ENCODE measurements at regions not wholly inside any gene's neighbourhood (a gene's known extent, or its start where the extent isn't known, plus 50 kb on each side); places are given as distances from the start of the nearest gene placed in this dataset.

- no peak for DNase-seq (ENCODE audit: low spot score)
- in situ Hi-C loops (cut with HindIII; ENCODE audit: low sequenced_read_pairs) = no loop called here
Observed at GRCh38 chr9:28688172-28688571, 1114.9 kb upstream of the C9orf72 start.

DNA sequence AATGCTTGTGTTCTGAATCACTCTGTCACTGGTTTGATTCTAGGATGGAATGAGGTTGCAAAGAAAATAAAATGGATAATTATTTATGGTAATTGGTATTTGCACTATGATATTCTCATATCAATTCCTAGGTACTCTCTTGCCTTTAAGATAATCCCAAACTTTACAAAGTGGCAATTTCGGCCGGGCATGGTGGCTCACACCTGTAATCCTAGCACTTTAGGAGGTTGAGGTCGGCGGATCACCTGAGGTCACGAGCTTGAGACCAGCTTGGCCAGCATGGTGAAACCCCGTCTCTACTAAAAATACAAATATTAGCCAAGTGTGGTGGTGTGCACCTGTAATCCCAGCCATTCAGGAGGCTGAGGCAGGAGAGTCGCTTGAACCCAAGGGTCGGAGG lies 1118.7 kb upstream of the C9orf72 start:
- in situ Hi-C loops (cut with HindIII; ENCODE audit: low sequenced_read_pairs) = no loop called here

GRCh38 chr9:28696960-28697359 lies 1123.7 kb upstream of the C9orf72 start:
- no peak for DNase-seq (ENCODE audit: low spot score)
- in situ Hi-C loops (cut with HindIII; ENCODE audit: low sequenced_read_pairs) = no loop called here

More for the DNA sequence above, 1118.7 kb upstream of the C9orf72 start:
- no peak for DNase-seq (ENCODE audit: low spot score)

- DNase-seq (ENCODE audit: low spot score) = no peak
- in situ Hi-C loops (cut with HindIII; ENCODE audit: low sequenced_read_pairs) = no loop called here
Observed at GRCh38 chr9:28699632-28700031, 1126.4 kb upstream of the C9orf72 start.

DNA sequence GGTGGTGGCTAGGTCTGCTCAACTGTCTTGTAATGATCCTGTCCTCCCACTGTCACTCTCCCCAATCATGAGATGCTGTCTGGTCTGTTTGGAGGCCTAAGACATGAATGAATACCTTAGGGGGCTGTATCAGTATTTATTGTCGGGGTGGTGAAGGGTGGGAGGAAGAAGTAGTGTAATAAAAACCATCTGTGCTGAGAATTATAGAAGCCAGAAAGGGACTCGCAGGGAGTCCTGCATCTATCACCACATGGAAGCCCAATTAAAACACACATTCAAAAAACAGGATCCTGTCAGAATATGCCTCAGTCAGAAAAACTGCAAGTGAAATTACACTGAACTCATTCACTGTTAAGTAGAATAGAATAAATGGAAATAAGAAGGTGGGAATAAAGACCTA lies 1134.3 kb upstream of the C9orf72 start:
- DNase-seq (ENCODE audit: low spot score) = no peak

GRCh38 chr9:28714188-28714587 lies 1140.9 kb upstream of the C9orf72 start:
- DNase-seq (ENCODE audit: low spot score) = no peak
- in situ Hi-C loops (cut with HindIII; ENCODE audit: low sequenced_read_pairs) = no loop called here

More for the DNA sequence above, 1134.3 kb upstream of the C9orf72 start:
- in situ Hi-C loops (cut with HindIII; ENCODE audit: low sequenced_read_pairs) = no loop called here

GRCh38 chr9:28718226-28718625 lies 1144.9 kb upstream of the C9orf72 start:
- DNase-seq (ENCODE audit: low spot score) = no peak
- in situ Hi-C loops (cut with HindIII; ENCODE audit: low sequenced_read_pairs) = no loop called here

DNA sequence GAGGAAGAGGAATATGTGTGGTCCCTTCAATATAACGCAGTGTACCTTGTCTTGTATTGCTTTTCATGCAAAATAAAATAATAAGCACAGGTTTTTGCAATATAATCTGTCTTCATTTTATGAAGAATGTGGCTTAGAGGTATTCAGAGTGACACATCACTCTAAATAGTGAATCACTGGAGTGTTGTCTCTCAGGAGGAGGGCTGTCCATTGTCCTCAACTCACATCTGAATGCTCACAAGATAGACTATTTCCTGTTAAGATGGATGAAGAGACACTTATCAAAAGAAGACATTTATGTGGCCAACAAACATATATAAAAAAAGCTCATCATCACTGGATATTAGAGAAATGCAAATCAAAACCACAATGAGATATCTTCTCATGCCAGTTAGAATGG lies 1147.5 kb upstream of the C9orf72 start:
- in situ Hi-C loops (cut with HindIII; ENCODE audit: low sequenced_read_pairs) = no loop called here
- DNase-seq (ENCODE audit: low spot score) = no peak

DNA sequence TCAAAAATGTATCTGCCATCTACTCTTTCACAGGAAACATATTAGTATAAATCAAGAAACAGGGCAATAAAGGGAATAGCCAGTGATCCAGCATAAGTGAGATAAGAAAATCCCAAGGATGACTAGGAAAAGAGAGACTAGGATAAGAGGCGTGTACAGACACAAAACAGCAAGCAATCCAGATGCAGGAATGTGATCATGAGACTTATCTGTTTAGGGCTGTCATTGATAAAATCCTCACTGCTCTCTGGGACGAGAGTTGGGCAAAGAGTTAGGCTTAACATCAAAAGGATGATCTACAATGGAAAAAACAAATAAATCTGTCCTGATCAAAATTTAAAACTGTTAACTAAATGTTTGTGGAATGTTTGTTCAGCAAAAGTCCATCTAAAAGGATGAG lies 1156.8 kb upstream of the C9orf72 start:
- in situ Hi-C loops (cut with HindIII; ENCODE audit: low sequenced_read_pairs) = no loop called here

DNA sequence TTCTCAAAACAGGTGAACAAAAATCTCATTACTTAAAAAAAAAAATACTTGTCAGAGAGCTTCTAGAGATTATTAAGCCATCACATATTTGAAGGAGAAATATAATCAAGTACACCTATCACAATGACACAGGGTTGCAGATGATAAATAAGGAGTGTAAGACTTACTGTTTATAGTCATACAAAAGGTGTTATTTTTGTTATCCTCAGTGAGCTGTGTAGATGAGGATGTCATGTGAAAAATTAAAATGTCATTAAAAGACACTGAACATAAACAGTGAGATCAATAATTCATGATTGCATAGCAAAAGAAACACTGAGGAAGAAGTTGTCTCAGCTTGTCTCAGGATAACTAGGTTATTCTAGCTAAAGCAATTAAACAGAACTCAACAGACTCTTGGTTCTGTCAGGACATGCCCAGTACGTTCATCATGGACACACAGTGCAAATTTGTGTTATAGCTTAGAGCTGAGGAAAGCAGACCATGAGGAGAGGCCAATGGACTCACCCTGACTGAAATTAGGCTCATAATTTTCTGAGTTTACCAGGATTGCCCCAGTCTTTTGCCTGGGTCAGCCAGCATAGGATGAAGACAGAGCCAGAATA lies 1162.6 kb upstream of the C9orf72 start:
- in situ Hi-C loops (cut with HindIII; ENCODE audit: low sequenced_read_pairs) = no loop called here
- no peak for DNase-seq (ENCODE audit: low spot score)

More for the DNA sequence above, 1156.8 kb upstream of the C9orf72 start:
- no peak for DNase-seq (ENCODE audit: low spot score)

DNA sequence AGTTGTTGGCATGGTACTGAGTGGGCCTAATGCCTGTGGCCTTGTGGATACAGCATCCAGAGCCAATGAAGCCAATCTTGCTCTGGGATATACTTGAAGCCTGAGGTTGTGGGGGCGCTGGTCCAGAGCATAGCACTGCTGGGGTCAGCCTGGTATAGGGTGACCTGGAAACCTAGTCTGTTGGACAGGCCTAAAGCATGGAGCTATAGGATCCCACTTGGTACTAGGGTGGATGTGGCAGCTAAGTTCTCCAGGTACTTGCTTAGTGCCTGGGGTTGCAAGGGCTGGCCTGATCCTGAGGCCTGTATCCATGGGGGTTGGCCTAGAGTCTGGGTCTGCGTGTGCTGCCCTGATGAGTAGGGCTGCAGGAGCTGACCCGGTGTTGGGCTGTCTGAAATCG lies 1168.2 kb upstream of the C9orf72 start:
- in situ Hi-C loops (cut with HindIII; ENCODE audit: low sequenced_read_pairs) = no loop called here
- DNase-seq (ENCODE audit: low spot score) = no peak

DNA sequence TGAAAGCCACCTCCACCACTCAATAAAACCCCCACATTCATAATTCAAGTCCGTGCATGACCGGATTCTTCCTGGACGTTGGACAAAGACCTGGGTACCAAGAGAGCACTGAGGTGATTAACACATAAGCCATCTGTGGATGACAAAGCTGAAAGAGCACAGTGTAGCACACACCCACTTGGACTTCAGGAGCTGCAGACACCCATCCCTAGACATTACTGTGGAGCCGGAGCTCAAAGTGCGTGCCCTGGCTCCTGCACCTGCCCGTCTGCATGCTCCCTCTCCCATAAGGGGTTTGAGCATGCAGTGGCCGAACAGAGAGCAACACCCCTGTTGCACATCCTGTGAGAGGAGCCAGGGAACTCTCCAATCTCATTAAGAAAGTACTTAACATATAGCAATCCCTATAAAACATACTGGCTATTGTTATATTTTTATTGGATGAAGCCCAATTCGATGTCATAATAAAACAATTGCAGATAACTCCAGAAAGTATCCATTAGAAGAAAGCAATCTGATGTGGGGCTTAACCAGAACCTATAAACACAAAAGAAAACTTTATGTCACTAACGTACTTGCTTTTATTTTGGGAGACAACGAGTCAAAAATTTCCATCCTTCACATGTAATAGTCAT lies 1174.2 kb upstream of the C9orf72 start:
- no peak for DNase-seq (ENCODE audit: low spot score)
- in situ Hi-C loops (cut with HindIII; ENCODE audit: low sequenced_read_pairs) = no loop called here

DNA sequence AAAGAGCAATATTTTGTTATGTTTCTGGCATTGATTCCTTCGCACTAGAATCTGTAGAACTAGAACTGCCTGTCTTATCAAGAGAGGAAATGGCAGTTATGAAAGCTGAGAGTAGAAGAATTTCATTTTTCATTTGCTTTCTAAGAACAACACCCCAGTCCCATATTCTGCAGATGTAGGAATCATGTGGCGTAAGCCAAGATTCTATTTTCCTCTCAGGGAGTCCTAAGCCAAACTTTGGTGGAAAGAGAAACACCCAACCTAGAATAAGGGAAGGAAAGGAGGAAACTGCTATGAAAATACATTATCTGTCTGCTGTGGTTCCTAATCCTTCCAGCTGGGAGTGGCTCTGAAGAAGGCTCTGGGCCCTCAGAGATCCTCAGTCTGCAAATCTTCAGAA lies 1176.9 kb upstream of the C9orf72 start:
- no peak for DNase-seq (ENCODE audit: low spot score)
- in situ Hi-C loops (cut with HindIII; ENCODE audit: low sequenced_read_pairs) = no loop called here

- no peak for DNase-seq (ENCODE audit: low spot score)
- in situ Hi-C loops (cut with HindIII; ENCODE audit: low sequenced_read_pairs) = no loop called here
Observed at GRCh38 chr9:28758341-28758740, 1185.1 kb upstream of the C9orf72 start.

- DNase-seq (ENCODE audit: low spot score) = no peak
- in situ Hi-C loops (cut with HindIII; ENCODE audit: low sequenced_read_pairs) = no loop called here
Observed at GRCh38 chr9:28758971-28759370, 1185.7 kb upstream of the C9orf72 start.

DNA sequence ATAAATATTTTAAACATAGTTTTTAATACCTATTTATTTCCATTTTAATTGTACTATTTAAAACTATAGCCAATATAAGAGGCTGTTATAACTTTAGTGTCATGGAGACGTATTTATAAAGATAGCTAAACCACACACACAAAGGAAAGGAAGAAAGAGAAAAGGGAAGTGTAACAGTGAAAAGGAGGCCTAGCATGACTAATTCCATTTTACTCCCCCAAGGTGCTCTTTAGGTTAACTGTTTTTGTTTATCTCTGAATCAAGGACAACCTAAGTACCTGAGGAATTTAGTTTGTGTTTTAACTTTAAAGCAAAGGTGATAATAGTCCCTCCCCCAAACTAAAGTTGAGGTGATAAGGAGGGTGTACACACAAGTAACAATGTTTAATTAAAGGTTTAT lies 1188.9 kb upstream of the C9orf72 start:
- in situ Hi-C loops (cut with HindIII; ENCODE audit: low sequenced_read_pairs) = no loop called here
- no peak for DNase-seq (ENCODE audit: low spot score)

- in situ Hi-C loops (cut with HindIII; ENCODE audit: low sequenced_read_pairs) = no loop called here
Observed at GRCh38 chr9:28764532-28764931, 1191.3 kb upstream of the C9orf72 start.

GRCh38 chr9:28770226-28770625 lies 1196.9 kb upstream of the C9orf72 start:
- DNase-seq (ENCODE audit: low spot score) = no peak
- in situ Hi-C loops (cut with HindIII; ENCODE audit: low sequenced_read_pairs) = no loop called here

More at GRCh38 chr9:28764532-28764931, 1191.3 kb upstream of the C9orf72 start:
- DNase-seq (ENCODE audit: low spot score) = no peak

GRCh38 chr9:28770827-28771226 lies 1197.5 kb upstream of the C9orf72 start:
- in situ Hi-C loops (cut with HindIII; ENCODE audit: low sequenced_read_pairs) = no loop called here
- no peak for DNase-seq (ENCODE audit: low spot score)

DNA sequence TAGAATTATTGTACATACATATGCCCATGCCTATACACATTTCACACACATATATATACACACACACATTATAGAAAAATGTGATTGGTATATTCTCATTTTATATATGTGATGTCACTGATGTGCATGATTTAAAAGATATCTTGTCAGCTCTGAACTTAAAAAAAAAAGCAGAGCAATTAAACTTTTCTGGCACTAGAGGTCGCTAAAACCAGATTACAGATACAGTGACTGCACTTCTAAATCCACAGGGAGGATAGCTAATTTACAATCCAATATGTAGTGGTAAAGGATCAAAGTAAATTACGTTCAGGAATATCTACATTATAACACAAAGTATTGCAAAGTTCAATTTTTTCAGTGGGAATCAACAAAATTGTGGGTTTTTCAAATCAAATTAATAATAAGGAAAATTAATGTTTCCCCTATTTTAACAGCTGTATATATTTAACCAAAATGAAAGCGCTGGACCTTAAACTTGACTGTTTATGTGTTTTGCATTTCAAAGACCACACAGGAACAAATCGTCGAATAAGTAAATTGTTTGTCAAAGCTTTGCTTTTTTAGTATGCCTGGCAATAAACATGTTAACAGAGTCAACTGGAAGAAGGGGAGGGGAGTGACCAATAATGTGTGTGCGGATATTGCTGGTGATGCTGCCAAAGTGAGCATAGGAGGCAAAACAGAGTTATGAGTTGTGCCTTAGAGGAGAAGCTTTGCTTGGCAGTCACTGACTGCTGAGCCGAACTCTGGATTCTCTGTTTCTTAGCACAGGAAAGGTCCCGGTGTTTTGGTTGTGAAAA lies 1201.4 kb upstream of the C9orf72 start:
- in situ Hi-C loops (cut with HindIII; ENCODE audit: low sequenced_read_pairs) = no loop called here
- peak; percentile 22 for DNase-seq (ENCODE audit: low spot score)

Data from G401 (cell line).